ENCODE measurements at regions not wholly inside any gene's neighbourhood (a gene's known extent, or its start where the extent isn't known, plus 50 kb on each side); places are given as distances from the start of the nearest gene placed in this dataset.

- TF ChIP-seq CTCF (IDR thresholded peaks at IDR 0.05; ENCODE audit: low read depth, low read length, poor library complexity, severe bottlenecking) (no peak), EZH2phosphoT487 (IDR thresholded peaks at IDR 0.05; ENCODE audit: borderline replicate concordance, low read length) (no peak)
These were observed 419.9 kb downstream of the SPRY1 start for GRCh38 chr4:123816462-123816861.

Measured in DOHH2 (cell line).